ENCODE measurements at regions not wholly inside any gene's neighbourhood (a gene's known extent, or its start where the extent isn't known, plus 50 kb on each side); places are given as distances from the start of the nearest gene placed in this dataset.

DNA sequence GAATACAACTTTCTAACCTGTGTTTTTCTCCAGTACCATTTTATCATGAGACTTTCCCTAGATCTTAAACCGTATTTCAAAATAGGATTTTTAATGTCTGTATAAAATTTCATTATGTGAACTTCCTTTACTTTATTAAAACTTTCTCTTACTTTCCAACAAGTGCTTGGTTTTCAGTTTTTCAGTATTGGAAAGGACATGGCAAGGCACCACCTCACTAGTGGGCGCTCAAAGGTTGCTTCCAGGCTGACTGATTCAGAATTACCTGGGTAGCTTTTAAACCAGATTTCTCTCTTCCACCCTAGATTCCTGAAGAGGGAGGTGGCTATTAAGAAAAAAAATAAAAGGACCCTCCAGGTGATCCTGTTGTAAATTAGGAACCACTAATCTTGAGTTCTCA lies 236.6 kb downstream of the SOX2 start:
- TF ChIP-seq, protein P1, sequence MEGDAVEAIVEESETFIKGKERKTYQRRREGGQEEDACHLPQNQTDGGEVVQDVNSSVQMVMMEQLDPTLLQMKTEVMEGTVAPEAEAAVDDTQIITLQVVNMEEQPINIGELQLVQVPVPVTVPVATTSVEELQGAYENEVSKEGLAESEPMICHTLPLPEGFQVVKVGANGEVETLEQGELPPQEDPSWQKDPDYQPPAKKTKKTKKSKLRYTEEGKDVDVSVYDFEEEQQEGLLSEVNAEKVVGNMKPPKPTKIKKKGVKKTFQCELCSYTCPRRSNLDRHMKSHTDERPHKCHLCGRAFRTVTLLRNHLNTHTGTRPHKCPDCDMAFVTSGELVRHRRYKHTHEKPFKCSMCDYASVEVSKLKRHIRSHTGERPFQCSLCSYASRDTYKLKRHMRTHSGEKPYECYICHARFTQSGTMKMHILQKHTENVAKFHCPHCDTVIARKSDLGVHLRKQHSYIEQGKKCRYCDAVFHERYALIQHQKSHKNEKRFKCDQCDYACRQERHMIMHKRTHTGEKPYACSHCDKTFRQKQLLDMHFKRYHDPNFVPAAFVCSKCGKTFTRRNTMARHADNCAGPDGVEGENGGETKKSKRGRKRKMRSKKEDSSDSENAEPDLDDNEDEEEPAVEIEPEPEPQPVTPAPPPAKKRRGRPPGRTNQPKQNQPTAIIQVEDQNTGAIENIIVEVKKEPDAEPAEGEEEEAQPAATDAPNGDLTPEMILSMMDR (IDR thresholded peaks at IDR 0.05; ENCODE audit: insufficient read depth, low read depth, low read length) = no peak
- no peak for TF ChIP-seq EZH2 (IDR thresholded peaks at IDR 0.05; ENCODE audit: insufficient read depth, low read length)

Data from astrocyte (in vitro differentiated cells and primary cell).